ENCODE measurements at regions not wholly inside any gene's neighbourhood (a gene's known extent, or its start where the extent isn't known, plus 50 kb on each side); places are given as distances from the start of the nearest gene placed in this dataset.

GRCh38 chr3:81080608-81081007 is 680.8 kb downstream of the GBE1 start:
- no peak for TF ChIP-seq REST (IDR thresholded peaks at IDR 0.05; ENCODE audit: insufficient read depth in 1 of 2, low read depth in 2 of 2, low read length in 1 of 2)
- TF ChIP-seq CTCF (IDR thresholded peaks at IDR 0.05), result no peak
- no peak for TF ChIP-seq POLR2AphosphoS5 (IDR thresholded peaks at IDR 0.05; ENCODE audit: low read depth, low read length)
- TF ChIP-seq SIN3A (IDR thresholded peaks at IDR 0.05; ENCODE audit: borderline replicate concordance, insufficient read depth, low read depth, low read length), result no peak
- no peak for TF ChIP-seq TCF7L2 (IDR thresholded peaks at IDR 0.05; ENCODE audit: low read depth, low read length)

Data from Panc1 (cell line).